ENCODE measurements at regions not wholly inside any gene's neighbourhood (a gene's known extent, or its start where the extent isn't known, plus 50 kb on each side); places are given as distances from the start of the nearest gene placed in this dataset.

DNA sequence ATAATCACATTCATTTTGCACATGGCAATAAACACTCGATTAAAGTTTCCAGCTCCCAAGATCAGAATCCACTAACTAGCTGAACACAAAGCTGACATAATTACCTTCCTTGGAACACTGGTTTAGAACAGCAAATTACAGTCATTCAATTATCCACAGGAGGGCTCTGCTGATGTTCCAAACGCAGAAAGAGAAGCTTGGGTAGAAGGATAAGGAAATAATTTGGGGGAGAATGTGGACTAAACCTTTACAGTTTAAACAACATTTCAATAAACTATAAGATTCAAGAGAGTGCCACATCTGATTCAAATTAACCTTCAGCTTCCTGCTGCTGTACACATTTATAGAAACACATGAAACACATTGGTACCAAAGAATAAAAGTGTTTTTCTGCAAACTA, 67.8 kb upstream of the ARL4C start:
- TF ChIP-seq EP300 (IDR thresholded peaks at IDR 0.05) (no peak), POLR2A (IDR thresholded peaks at IDR 0.05; ENCODE audit: low read depth) (no peak), POLR2AphosphoS5 (IDR thresholded peaks at IDR 0.05) (no peak)
- TF ChIP-seq, protein P1, sequence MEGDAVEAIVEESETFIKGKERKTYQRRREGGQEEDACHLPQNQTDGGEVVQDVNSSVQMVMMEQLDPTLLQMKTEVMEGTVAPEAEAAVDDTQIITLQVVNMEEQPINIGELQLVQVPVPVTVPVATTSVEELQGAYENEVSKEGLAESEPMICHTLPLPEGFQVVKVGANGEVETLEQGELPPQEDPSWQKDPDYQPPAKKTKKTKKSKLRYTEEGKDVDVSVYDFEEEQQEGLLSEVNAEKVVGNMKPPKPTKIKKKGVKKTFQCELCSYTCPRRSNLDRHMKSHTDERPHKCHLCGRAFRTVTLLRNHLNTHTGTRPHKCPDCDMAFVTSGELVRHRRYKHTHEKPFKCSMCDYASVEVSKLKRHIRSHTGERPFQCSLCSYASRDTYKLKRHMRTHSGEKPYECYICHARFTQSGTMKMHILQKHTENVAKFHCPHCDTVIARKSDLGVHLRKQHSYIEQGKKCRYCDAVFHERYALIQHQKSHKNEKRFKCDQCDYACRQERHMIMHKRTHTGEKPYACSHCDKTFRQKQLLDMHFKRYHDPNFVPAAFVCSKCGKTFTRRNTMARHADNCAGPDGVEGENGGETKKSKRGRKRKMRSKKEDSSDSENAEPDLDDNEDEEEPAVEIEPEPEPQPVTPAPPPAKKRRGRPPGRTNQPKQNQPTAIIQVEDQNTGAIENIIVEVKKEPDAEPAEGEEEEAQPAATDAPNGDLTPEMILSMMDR (IDR thresholded peaks at IDR 0.05): no peak
- intact Hi-C loops (cut with DNase I): no loop called here
- DNase-seq (ENCODE audit: extremely low spot score): no peak
- peaks cover 0 to 9% (median 0%) of the 10 kb centered on the region in 4 donors for H3K27me3 ChIP-seq
- no peaks in the 10 kb centered on the region for H3K4me1 ChIP-seq
- no peak overlapping the region for H3K27ac ChIP-seq (replicated peaks in 1 of 4)
- H3K4me3 ChIP-seq: no peak overlapping the region
- no peaks in the 10 kb centered on the region for H3K9me3 ChIP-seq
- H3K36me3 ChIP-seq: no peaks in the 10 kb centered on the region
- WGBS: 23% methylated on average over 2 of the region's 2 CpGs

DNA sequence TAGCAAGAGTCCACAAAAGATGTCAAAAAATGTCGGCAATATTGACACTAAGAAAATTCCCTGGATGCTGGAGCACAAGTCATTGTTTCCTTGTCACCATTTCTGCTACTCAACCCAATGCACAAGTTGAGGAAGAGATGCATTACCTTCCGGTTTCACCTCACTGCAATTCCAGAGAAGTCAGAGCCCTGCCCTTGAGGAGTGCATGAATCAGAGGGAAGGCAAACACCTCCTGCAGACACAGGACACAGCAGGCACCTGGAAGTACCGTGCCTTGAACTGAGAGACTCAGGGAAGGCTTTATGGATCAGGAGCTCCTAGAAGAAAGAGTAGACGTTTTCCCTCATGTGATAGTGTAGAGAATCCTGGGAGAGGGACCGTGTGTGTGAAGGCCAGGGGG, 62.7 kb upstream of the ARL4C start:
- intact Hi-C loops (cut with DNase I): no loop called here
- 93% methylated on average over 5 of the region's 5 CpGs for WGBS

DNA sequence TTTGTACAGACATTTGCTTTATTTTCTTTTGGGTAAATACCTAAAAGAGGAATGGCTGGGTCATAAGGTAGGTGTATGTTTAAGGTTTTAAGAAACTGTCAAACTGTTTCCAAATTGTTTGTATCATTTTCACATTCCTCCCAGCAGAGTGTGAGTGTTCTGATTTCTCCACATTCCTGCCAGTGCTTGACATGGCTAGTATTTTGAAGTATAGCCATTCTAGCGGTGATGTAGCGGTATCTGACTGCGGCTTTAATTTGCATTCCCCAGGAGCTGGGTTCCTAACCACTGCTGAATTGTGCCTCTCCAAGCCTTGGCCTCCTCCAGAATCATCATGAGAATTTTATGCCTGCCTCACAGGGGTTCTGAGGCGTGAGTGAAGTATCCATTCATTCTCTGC, 61.8 kb upstream of the ARL4C start:
- intact Hi-C loops (cut with DNase I): no loop called here
- DNase-seq (ENCODE audit: extremely low spot score): no peak
- WGBS: 84% methylated on average over 4 of the region's 4 CpGs
- Histone ChIP-seq H3K4me1 (no peaks in the 10 kb centered on the region), H3K27me3 (no peaks in the 10 kb centered on the region), H3K9me3 (no peaks in the 10 kb centered on the region), H3K27ac (replicated peaks in 1 of 4) (no peak overlapping the region), H3K4me3 (no peak overlapping the region), H3K36me3 (no peaks in the 10 kb centered on the region)
- no peak for TF ChIP-seq POLR2AphosphoS5 (IDR thresholded peaks at IDR 0.05)
- TF ChIP-seq POLR2A (IDR thresholded peaks at IDR 0.05; ENCODE audit: low read depth): no peak
- TF ChIP-seq EP300 (IDR thresholded peaks at IDR 0.05): no peak
- TF ChIP-seq, protein P1 (IDR thresholded peaks at IDR 0.05): no peak

More for the DNA sequence above, 62.7 kb upstream of the ARL4C start:
- no peak overlapping the region for H3K27ac ChIP-seq (replicated peaks in 1 of 4)
- no peaks in the 10 kb centered on the region for H3K4me1 ChIP-seq
- H3K36me3 ChIP-seq: no peaks in the 10 kb centered on the region
- DNase-seq (ENCODE audit: extremely low spot score): no peak
- no peak overlapping the region for H3K4me3 ChIP-seq
- TF ChIP-seq, protein P1 (IDR thresholded peaks at IDR 0.05): no peak
- TF ChIP-seq EP300 (IDR thresholded peaks at IDR 0.05): no peak
- no peak for TF ChIP-seq POLR2AphosphoS5 (IDR thresholded peaks at IDR 0.05)
- TF ChIP-seq POLR2A (IDR thresholded peaks at IDR 0.05; ENCODE audit: low read depth): no peak
- H3K27me3 ChIP-seq: no peaks in the 10 kb centered on the region
- no peaks in the 10 kb centered on the region for H3K9me3 ChIP-seq

- Histone ChIP-seq H3K4me3 (no peak overlapping the region), H3K27ac (replicated peaks in 1 of 4) (no peak overlapping the region), H3K36me3 (no peaks in the 10 kb centered on the region), H3K9me3 (no peaks in the 10 kb centered on the region), H3K27me3 (no peaks in the 10 kb centered on the region), H3K4me1 (no peaks in the 10 kb centered on the region)
- intact Hi-C loops (cut with DNase I): no loop called here
- WGBS: 93% methylated on average over 4 of the region's 5 CpGs
- DNase-seq (ENCODE audit: extremely low spot score): no peak
- TF ChIP-seq EP300 (IDR thresholded peaks at IDR 0.05) (no peak), POLR2A (IDR thresholded peaks at IDR 0.05; ENCODE audit: low read depth) (no peak), POLR2AphosphoS5 (IDR thresholded peaks at IDR 0.05) (no peak)
- TF ChIP-seq, protein P1 (IDR thresholded peaks at IDR 0.05): no peak
Measured at GRCh38 chr2:234556848-234557573, 60.1 kb upstream of the ARL4C start.

All from esophagus muscularis mucosa (tissue), 4 donors.